Naive B cell (primary cell): ENCODE measurements at regions not wholly inside any gene's neighbourhood (a gene's known extent, or its start where the extent isn't known, plus 50 kb on each side); places are given as distances from the start of the nearest gene placed in this dataset.

Experiments used
- ATAC-seq, 2 donors: fragments of 150-1000 bp; cut with Tn5 transposase; 2 replicates each; pipeline ENCODE4 v1.10.0; 2021; ENCODE audit warnings: low read depth in 2 of 2, mild to moderate bottlenecking in 2 of 2, moderate library complexity in 2 of 2
- DNase-seq: peaks from one replicate; pipeline ENCODE4 v3.0.0; 2022
- H3K27ac Mint-ChIP-seq, 6 donors: one replicate each; pipeline ENCODE4 v1.8.0; 2020 to 2022; ENCODE audit warnings: mild to moderate bottlenecking in 6 of 6, mixed read lengths in 6 of 6, moderate library complexity in 5 of 6, inconsistent platforms in 2 of 6
- H3K27me3 Mint-ChIP-seq, 3 donors: one replicate each; pipeline ENCODE4 v1.8.0; 2021 to 2022; ENCODE audit warnings: mixed read lengths in 3 of 3, mild to moderate bottlenecking in 1 of 3
- H3K36me3 Mint-ChIP-seq, 2 donors: one replicate each; pipeline ENCODE4 v1.8.0; 2020 to 2022; ENCODE audit warnings: mixed read lengths in 2 of 2, inconsistent platforms in 1 of 2, mild to moderate bottlenecking in 1 of 2
- H3K4me1 Mint-ChIP-seq, 3 donors: one replicate each; pipeline ENCODE4 v1.8.0; 2020 to 2022; ENCODE audit warnings: mixed read lengths in 3 of 3, inconsistent platforms in 1 of 3, mild to moderate bottlenecking in 1 of 3, moderate library complexity in 1 of 3
- H3K4me3 Mint-ChIP-seq, 8 donors: one replicate each; pipeline ENCODE4 v1.8.0; 2020 to 2022; ENCODE audit warnings: mild to moderate bottlenecking in 8 of 8, mixed read lengths in 8 of 8, moderate library complexity in 8 of 8, inconsistent platforms in 2 of 8
- H3K9me3 Mint-ChIP-seq, 7 donors: one replicate each; pipeline ENCODE4 v1.8.0; 2020 to 2022; ENCODE audit warnings: mixed read lengths in 7 of 7, mild to moderate bottlenecking in 5 of 7, inconsistent platforms in 2 of 7, moderate library complexity in 1 of 7

GRCh38 chr3:31129241-31129640, 234.8 kb upstream of the GADL1 start:
- Mint-ChIP-seq H3K4me3 (no peak overlapping the region), H3K27ac (no peak overlapping the region), H3K27me3 (no peaks in the 10 kb centered on the region), H3K4me1 (no peaks in the 10 kb centered on the region), H3K9me3 (peaks cover 4 to 9% (median 8%) of the 10 kb centered on the region in 7 donors), H3K36me3 (peaks cover 4 to 13% of the 10 kb centered on the region in 2 donors)
- ATAC-seq (no peak), DNase-seq (no peak)

GRCh38 chr3:31132132-31132769, 237.8 kb upstream of the GADL1 start:
- Mint-ChIP-seq H3K4me1 (no peaks in the 10 kb centered on the region), H3K4me3 (no peak overlapping the region), H3K27ac (no peak overlapping the region), H3K9me3 (no peaks in the 10 kb centered on the region), H3K36me3 (no peaks in the 10 kb centered on the region), H3K27me3 (no peaks in the 10 kb centered on the region)
- ATAC-seq (peak in 1 of 2 donors; percentile 27), DNase-seq (peak; percentile 25)

DNA sequence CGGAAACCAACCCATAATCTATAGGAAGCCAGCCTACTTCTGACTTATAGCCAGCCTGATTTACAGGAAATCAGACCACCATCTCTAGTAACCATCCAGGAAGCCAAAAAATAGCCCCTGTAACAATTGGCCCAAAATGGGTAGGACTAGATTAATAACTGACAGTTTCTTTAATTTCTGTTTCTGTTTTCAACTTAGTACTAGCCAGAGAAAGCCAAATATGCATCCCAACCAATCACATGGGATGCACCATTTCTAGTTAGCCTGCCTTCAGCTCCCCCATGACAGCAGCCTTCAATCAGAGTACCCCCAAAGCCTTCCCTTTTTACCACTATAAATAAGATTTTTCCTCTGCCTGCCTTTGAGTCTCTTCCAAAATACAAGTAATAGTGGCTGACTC, 239.1 kb upstream of the GADL1 start:
- no peak for DNase-seq
- H3K4me3 Mint-ChIP-seq = no peak overlapping the region

DNA sequence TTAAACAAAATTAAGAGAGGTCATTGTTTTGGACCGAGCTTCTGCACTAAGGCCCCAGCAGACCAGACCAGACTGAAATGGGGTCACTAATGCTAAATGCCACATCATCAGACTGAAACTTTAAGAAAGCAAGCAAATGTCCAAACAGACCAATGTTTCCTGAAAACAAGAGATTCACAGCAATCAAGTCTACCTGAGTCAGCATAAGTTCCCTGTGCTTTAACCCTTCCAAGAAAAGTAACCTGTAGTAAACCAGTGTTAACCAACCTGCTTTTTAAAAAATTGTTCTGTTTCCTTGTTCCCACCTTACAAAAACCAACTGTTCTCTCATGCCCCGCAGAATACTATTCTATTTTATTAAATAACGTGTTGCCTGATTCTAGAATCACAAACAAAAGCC, 241.1 kb upstream of the GADL1 start:
- H3K4me1 Mint-ChIP-seq = no peaks in the 10 kb centered on the region
- H3K27me3 Mint-ChIP-seq = no peaks in the 10 kb centered on the region
- no peak overlapping the region for H3K27ac Mint-ChIP-seq
- no peak for DNase-seq
- no peaks in the 10 kb centered on the region for H3K36me3 Mint-ChIP-seq
- no peak overlapping the region for H3K4me3 Mint-ChIP-seq
- no peaks in the 10 kb centered on the region for H3K9me3 Mint-ChIP-seq
- no peak for ATAC-seq

More for the DNA sequence above, 239.1 kb upstream of the GADL1 start:
- H3K9me3 Mint-ChIP-seq = no peaks in the 10 kb centered on the region
- H3K27ac Mint-ChIP-seq = peak overlapping the region in 1 of 6 donors; percentile 45
- no peak for ATAC-seq
- H3K4me1 Mint-ChIP-seq = no peaks in the 10 kb centered on the region
- H3K27me3 Mint-ChIP-seq = no peaks in the 10 kb centered on the region
- H3K36me3 Mint-ChIP-seq = no peaks in the 10 kb centered on the region

GRCh38 chr3:31137718-31138465, 243.4 kb upstream of the GADL1 start:
- no peak overlapping the region for H3K27ac Mint-ChIP-seq
- DNase-seq = no peak
- H3K4me3 Mint-ChIP-seq = no peak overlapping the region
- no peaks in the 10 kb centered on the region for H3K27me3 Mint-ChIP-seq
- no peaks in the 10 kb centered on the region for H3K36me3 Mint-ChIP-seq
- H3K9me3 Mint-ChIP-seq = no peaks in the 10 kb centered on the region
- ATAC-seq = no peak
- H3K4me1 Mint-ChIP-seq = no peaks in the 10 kb centered on the region

DNA sequence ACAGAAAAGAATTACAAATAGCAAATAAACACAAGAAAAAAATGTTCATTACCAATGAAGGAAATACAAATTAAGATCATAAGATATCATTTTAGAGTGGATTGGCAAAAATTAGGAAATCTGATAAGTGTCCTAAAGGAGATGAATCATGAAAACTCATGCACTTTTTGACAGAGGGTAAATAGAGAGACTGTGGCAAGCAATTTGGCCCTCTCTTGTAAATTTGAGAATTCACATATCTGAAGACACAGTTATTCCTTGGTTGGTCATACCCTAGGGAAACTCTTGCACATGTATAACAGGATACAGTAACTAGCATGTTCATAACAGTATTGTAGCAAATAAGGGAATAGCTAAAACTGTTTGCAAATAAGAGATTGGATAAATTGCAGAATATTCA, 246.0 kb upstream of the GADL1 start:
- no peak overlapping the region for H3K4me3 Mint-ChIP-seq
- no peaks in the 10 kb centered on the region for H3K36me3 Mint-ChIP-seq
- no peaks in the 10 kb centered on the region for H3K9me3 Mint-ChIP-seq
- no peak overlapping the region for H3K27ac Mint-ChIP-seq
- no peaks in the 10 kb centered on the region for H3K4me1 Mint-ChIP-seq
- ATAC-seq = no peak
- no peak for DNase-seq
- no peaks in the 10 kb centered on the region for H3K27me3 Mint-ChIP-seq

- peak overlapping the region in 1 of 6 donors; percentile 10 for H3K27ac Mint-ChIP-seq
- no peaks in the 10 kb centered on the region for H3K4me1 Mint-ChIP-seq
- ATAC-seq = no peak
Measured at GRCh38 chr3:31142139-31142538, 247.7 kb upstream of the GADL1 start.

DNA sequence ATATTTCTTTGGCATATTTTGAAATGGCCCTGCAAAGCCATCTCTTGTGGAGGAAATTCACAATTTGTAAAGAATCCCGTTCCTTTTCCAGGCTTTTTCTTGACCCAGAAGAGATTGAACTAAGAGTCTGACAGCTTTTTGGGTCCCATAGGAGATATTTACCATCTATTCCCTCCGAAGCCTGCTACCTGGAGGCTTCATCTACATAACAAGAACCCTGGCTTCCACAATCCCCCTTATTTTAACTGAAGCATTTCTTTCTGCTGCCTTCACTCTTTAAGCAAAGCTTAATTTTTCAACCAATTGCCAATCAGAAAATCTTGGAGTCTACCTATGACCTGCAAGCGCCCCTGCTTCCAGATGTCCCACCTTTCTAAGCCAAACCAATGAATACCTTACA, 248.1 kb upstream of the GADL1 start:
- no peak for DNase-seq
- ATAC-seq = no peak
- Mint-ChIP-seq H3K36me3 (no peaks in the 10 kb centered on the region), H3K27me3 (no peaks in the 10 kb centered on the region), H3K9me3 (peaks cover 0 to 15% (median 4%) of the 10 kb centered on the region in 7 donors), H3K27ac (no peak overlapping the region), H3K4me3 (no peak overlapping the region), H3K4me1 (no peaks in the 10 kb centered on the region)

More at GRCh38 chr3:31142139-31142538, 247.7 kb upstream of the GADL1 start:
- Mint-ChIP-seq H3K27me3 (no peaks in the 10 kb centered on the region), H3K4me3 (no peak overlapping the region), H3K36me3 (no peaks in the 10 kb centered on the region), H3K9me3 (peaks cover 0 to 11% (median 4%) of the 10 kb centered on the region in 7 donors)
- no peak for DNase-seq

DNA sequence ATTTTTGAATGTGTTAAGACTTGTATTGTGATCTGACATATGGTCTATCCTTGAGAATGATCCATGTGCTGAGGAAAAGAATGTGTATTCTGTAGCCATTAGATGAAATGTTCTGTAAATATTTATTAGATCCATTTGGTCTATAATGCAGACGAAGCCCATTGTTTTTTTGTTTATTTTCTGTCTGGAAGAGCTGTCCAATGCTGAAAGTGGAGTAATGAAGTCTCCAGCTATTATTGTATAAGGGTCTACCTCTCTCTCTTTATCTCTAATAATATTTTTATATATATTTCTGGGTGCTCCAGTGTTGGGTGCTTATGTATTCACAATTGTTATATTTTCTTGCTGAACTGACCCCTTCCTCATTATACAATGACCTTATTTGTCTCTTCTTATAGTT, 250.6 kb upstream of the GADL1 start:
- no peak for DNase-seq
- Mint-ChIP-seq H3K27me3 (no peaks in the 10 kb centered on the region), H3K4me1 (no peaks in the 10 kb centered on the region), H3K4me3 (no peak overlapping the region), H3K9me3 (peaks cover 8 to 31% (median 16%) of the 10 kb centered on the region in 7 donors), H3K36me3 (peaks cover 2 to 11% of the 10 kb centered on the region in 2 donors), H3K27ac (no peak overlapping the region)
- no peak for ATAC-seq

DNA sequence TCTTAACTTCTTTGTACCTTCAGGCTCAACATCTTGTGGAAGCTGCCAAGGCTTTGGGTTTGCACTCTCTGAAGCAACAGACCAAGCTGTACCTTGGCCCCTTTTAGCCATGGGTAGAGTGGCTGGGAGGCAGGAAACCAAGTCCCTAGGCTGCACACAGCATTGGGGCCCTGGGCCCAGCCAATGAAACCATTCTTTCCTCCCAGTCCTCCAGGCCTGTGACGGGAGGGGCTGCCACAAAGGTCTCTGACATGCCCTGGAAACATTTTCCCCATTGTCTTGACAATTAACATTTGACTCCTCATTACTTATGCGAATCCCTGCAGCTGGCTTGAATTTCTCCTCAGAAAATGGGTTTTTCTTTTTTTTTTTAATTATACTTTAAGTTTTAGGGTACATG, 253.1 kb upstream of the GADL1 start:
- H3K27me3 Mint-ChIP-seq = no peaks in the 10 kb centered on the region
- H3K36me3 Mint-ChIP-seq = peaks cover 8 to 23% of the 10 kb centered on the region in 2 donors
- DNase-seq (no peak), ATAC-seq (no peak)
- H3K27ac Mint-ChIP-seq = no peak overlapping the region
- H3K9me3 Mint-ChIP-seq = peaks cover 11 to 46% (median 28%) of the 10 kb centered on the region in 7 donors
- no peaks in the 10 kb centered on the region for H3K4me1 Mint-ChIP-seq
- peak overlapping the region in 1 of 8 donors; percentile 57 for H3K4me3 Mint-ChIP-seq

DNA sequence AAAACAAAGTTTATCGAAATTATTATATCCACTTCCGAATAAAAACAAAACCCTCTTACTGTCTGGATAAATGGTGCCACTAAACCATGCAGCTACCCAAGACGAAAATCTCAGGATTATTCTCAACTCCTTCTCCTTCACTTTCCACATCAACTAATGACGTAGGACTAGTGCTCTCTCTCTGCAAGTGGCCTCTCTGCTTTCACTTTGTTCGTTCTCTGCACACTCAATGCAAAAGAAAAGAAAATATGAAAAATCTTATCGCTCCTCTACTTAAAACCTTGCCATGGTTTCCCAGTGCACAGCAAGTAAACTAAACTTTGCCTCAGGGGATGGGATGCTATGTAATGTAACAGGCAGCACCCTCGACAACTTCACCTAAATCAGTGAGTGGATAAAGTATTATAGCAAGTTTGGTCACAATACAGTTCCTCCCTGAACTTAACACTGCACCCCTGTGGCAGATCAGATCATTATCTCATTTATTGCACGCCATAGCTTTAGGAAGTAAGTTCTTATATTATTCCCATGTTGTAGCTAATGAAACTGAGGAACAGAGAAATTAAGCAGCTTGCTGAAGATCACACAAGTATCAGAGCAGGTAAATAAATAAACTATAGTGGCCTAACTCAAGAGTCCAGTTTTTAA, 262.7 kb upstream of the GADL1 start:
- H3K4me3 Mint-ChIP-seq = peak overlapping the region; percentile 43 to 83 (median 74)
- peaks cover 4 to 11% (median 8%) of the 10 kb centered on the region in 3 donors for H3K4me1 Mint-ChIP-seq
- no peak for DNase-seq
- H3K27me3 Mint-ChIP-seq = no peaks in the 10 kb centered on the region
- H3K36me3 Mint-ChIP-seq = no peaks in the 10 kb centered on the region
- H3K9me3 Mint-ChIP-seq = peaks cover 0 to 3% (median 0%) of the 10 kb centered on the region in 7 donors
- H3K27ac Mint-ChIP-seq = peak overlapping the region in 5 of 6 donors; percentile 0 to 70 (median 5)
- ATAC-seq = peak; percentile 58 to 83

DNA sequence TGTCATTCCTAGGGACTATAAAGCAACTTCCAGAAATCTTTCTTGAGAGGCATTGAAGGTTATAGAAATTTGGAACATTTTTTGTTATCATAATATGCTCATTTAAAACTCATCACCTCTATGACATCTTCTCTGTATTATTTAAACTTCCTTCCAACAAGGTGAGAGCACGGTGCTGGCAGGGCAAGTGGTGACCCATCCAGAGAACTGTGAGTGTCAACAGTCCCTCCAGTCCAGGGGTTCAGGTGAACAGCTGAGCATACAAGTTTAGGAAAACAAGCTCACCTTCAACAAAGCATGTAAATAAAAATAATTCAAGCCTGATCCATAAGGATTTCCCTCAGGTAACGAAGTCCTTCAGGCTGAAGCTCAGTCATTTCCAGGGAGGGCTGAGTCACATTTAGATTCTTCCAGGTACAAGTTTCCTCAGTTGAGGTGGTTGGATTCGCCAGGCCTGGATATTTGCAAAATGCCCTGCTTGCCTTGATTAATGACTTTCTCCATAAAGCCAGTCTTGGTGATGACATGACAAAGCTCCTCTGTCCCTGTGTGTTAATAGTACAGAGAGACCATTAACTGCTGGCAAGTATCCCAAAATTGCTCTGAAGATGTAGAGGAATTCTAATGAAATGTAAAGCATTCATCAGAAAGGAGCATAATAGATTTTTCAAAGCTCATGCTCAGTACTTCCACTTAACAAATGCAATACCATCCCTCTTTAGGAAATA, 263.6 kb upstream of the GADL1 start:
- Mint-ChIP-seq H3K27ac (no peak overlapping the region), H3K27me3 (no peaks in the 10 kb centered on the region), H3K9me3 (peaks cover 0 to 3% (median 0%) of the 10 kb centered on the region in 7 donors), H3K36me3 (no peaks in the 10 kb centered on the region), H3K4me1 (peaks cover 4 to 11% (median 8%) of the 10 kb centered on the region in 3 donors), H3K4me3 (no peak overlapping the region)
- DNase-seq = no peak
- ATAC-seq = no peak

GRCh38 chr3:31159331-31160039, 265.0 kb upstream of the GADL1 start:
- no peak for ATAC-seq
- Mint-ChIP-seq H3K36me3 (no peaks in the 10 kb centered on the region), H3K9me3 (peaks cover 0 to 3% (median 0%) of the 10 kb centered on the region in 7 donors), H3K4me3 (no peak overlapping the region), H3K27ac (no peak overlapping the region), H3K4me1 (peaks cover 4 to 11% (median 8%) of the 10 kb centered on the region in 3 donors), H3K27me3 (no peaks in the 10 kb centered on the region)
- DNase-seq = no peak
